ENCODE measurements at regions not wholly inside any gene's neighbourhood (a gene's known extent, or its start where the extent isn't known, plus 50 kb on each side); places are given as distances from the start of the nearest gene placed in this dataset.

DNA sequence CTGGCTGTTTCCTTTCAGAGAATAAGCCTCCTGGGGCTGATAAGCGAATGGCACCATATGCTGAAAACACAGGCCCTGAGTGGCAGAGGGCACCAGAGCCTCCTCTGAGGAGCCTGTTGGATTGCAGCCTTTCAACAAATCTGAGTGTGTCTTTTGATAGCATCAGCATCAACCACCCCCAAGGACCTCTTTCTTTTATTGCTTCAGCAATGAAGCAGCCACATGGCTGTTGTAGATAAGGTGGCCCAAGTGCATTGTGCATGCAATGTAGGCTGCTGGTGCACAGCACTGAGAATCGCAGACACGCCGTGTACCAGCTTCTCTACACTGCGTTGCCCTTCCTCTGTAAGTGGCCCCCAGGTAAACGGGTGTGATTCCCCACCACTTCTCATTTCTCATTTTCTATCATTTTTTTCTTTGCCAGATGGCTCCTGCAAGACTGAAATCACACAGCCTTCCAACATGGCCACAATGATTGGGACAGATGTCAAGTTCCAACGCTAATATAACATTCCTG is 191.7 kb downstream of the DAD1 start:
- Histone ChIP-seq H4K20me1 (no peaks in the 10 kb centered on the region), H3K4me3 (no peak overlapping the region), H3K9ac (no peak overlapping the region), H3K4me2 (no peak overlapping the region), H3K36me3 (no peaks in the 10 kb centered on the region), H3K27ac (no peak overlapping the region), H3K9me3 (no peaks in the 10 kb centered on the region), H3K27me3 (no peaks in the 10 kb centered on the region), H3K4me1 (peaks cover 19% of the 10 kb centered on the region)
- TF ChIP-seq Cebpa-rat (IDR thresholded peaks at IDR 0.05), result no peak

DNA sequence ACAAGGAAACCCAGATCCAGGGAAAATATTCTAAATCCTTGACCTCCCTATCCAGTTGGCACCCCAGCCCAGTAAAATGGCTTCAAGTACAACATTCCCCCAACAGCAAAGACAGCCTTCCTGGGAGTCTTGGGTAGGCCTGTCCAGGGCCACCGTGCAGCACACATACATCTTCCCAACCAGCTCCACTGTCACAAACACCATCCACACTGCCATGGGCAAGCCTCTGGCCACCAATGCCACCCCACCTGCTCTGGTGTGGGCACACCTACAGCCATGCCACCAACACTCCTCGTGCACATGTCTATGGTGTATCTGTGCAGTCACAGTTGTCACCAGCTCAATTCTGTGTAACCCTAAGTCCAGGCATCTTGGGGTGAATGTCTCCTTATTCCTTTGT is 193.2 kb downstream of the DAD1 start:
- no peak overlapping the region for H3K4me3 ChIP-seq
- TF ChIP-seq Cebpa-rat (IDR thresholded peaks at IDR 0.05), result no peak
- H3K4me2 ChIP-seq, result no peak overlapping the region
- no peaks in the 10 kb centered on the region for H3K9me3 ChIP-seq
- H3K27ac ChIP-seq, result no peak overlapping the region
- H3K36me3 ChIP-seq, result no peaks in the 10 kb centered on the region
- no peak overlapping the region for H3K9ac ChIP-seq
- no peaks in the 10 kb centered on the region for H4K20me1 ChIP-seq
- no peaks in the 10 kb centered on the region for H3K27me3 ChIP-seq
- peaks cover 32% of the 10 kb centered on the region for H3K4me1 ChIP-seq

DNA sequence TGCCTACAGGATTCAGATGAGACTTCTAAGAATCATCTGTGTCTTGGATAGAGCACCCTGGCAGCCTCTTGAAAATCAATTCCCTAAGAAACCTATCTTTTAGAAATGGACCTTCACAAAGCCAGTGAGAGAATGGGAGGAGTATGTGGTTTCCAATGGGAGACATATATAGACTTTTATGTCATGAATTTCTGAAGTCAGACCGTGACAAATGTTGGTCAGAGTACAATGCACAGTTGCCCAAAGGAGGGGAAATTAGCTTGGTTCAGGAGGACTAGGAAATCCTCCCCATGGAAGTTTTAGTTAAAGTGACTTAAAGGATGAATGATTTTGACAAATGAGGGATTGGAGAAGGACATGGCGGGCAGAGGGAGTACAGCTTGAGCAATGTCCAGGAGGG is 194.4 kb downstream of the DAD1 start:
- Histone ChIP-seq H3K4me1 (peaks cover 40% of the 10 kb centered on the region), H3K36me3 (no peaks in the 10 kb centered on the region), H3K9me3 (no peaks in the 10 kb centered on the region), H3K27me3 (0 out of 2 replicates have a peak, but pooled peaks cover 4% of the 10 kb centered on the region), H3K9ac (no peak overlapping the region), H3K4me3 (no peak overlapping the region), H3K4me2 (no peak overlapping the region), H4K20me1 (no peaks in the 10 kb centered on the region), H3K27ac (no peak overlapping the region)
- TF ChIP-seq Cebpa-rat (IDR thresholded peaks at IDR 0.05), result no peak

DNA sequence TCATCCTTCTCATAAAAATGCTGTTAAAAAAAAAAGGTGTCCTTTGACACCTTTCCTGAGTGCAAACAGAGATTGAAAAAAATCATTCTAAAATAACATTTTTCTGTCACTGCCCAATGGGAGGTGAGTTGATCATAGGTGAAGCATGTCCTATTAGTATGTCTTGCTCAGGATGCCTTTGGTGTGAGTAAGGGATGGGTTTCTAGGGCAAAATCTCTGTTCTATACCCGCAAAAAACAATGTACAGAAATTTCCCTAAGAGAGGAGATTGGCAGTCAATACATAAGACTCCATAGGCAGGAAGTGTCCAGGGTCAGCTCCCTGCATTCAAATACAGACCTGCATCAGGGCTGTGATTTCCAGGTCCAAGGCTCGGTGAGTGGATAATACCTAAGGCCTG is 195.2 kb downstream of the DAD1 start:
- no peaks in the 10 kb centered on the region for H4K20me1 ChIP-seq
- no peak overlapping the region for H3K9ac ChIP-seq
- no peaks in the 10 kb centered on the region for H3K36me3 ChIP-seq
- 0 out of 2 replicates have a peak, but pooled peaks cover 7% of the 10 kb centered on the region for H3K27me3 ChIP-seq
- no peak for TF ChIP-seq Cebpa-rat (IDR thresholded peaks at IDR 0.05)
- H3K9me3 ChIP-seq, result no peaks in the 10 kb centered on the region
- H3K4me1 ChIP-seq, result peaks cover 48% of the 10 kb centered on the region
- H3K27ac ChIP-seq, result no peak overlapping the region
- peak overlapping the region; percentile 57; the same call in 1 of the 2 replicates for H3K4me2 ChIP-seq
- no peak overlapping the region for H3K4me3 ChIP-seq

DNA sequence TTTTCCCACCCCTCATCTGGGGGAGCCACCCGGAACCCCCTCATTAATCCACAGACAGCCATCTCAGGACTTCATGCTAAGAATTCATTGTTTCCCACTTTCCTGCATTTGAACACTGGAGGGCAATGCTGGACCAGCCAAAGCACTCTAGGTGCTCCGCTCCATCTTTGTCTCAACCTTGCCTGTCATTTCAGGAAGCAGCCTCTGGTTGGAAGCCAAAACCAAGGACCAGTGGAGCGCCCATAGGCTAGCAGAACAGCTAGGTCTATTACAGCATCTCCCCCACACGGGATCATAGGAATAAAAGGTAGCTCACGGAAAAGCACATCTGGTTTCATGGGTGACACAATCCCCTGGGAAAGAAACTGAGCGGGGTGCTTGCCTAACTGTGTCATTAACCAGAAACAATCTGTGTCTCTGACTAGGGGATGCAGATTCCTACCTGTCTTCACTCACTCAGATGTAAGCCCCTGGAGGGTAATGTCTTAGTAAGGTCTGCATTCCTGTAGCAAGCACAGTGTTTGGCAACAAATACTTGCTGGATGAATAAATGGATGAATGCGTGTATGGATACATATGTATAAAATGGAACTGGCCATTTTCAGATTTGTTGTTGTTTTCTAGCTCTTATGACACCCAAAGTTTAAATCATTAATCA is 197.0 kb downstream of the DAD1 start:
- H3K4me2 ChIP-seq, result peak overlapping the region; percentile 57
- no peak overlapping the region for H3K27ac ChIP-seq
- no peaks in the 10 kb centered on the region for H3K9me3 ChIP-seq
- no peak overlapping the region for H3K9ac ChIP-seq
- TF ChIP-seq Cebpa-rat (IDR thresholded peaks at IDR 0.05), result no peak
- H4K20me1 ChIP-seq, result no peaks in the 10 kb centered on the region
- H3K36me3 ChIP-seq, result no peaks in the 10 kb centered on the region
- H3K4me1 ChIP-seq, result peaks cover 63% of the 10 kb centered on the region
- no peak overlapping the region for H3K4me3 ChIP-seq
- H3K27me3 ChIP-seq, result 0 out of 2 replicates have a peak, but pooled peaks cover 7% of the 10 kb centered on the region

DNA sequence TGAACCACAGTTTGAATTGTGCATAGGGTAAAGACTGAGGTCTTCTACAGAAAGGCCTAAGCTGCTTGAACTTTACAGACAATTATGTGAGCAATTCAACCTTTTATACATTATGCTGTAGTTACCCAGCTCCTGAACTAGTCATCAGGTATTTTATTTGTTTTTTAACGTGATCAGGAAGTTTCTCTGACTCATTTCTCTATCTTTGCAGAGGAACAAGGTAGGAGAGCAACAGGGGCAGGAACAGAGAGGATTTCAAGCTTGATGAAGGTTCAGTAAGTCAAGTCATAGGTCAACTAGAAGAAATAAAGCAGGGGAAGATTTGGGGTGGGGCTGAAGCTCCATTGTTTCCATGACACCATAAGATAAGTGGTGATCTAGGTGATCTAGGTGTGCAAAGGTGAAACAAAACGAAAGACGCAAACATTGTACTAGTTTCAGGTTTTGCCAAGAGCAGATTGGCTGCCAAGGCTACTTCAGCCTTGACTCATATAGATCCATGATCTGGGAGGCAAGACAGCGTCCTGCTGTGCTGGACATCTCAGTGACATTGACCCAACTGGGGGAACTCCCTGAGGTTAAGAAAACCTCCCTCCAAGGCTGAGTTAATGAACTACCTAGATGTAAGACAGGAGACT is 198.1 kb downstream of the DAD1 start:
- H3K4me2 ChIP-seq, result peak overlapping the region; percentile 57
- no peak overlapping the region for H3K4me3 ChIP-seq
- no peak overlapping the region for H3K9ac ChIP-seq
- no peak for TF ChIP-seq Cebpa-rat (IDR thresholded peaks at IDR 0.05)
- H3K27me3 ChIP-seq, result 0 out of 2 replicates have a peak, but pooled peaks cover 7% of the 10 kb centered on the region
- no peaks in the 10 kb centered on the region for H3K36me3 ChIP-seq
- H4K20me1 ChIP-seq, result no peaks in the 10 kb centered on the region
- H3K4me1 ChIP-seq, result peaks cover 67% of the 10 kb centered on the region
- no peak overlapping the region for H3K27ac ChIP-seq
- H3K9me3 ChIP-seq, result no peaks in the 10 kb centered on the region

DNA sequence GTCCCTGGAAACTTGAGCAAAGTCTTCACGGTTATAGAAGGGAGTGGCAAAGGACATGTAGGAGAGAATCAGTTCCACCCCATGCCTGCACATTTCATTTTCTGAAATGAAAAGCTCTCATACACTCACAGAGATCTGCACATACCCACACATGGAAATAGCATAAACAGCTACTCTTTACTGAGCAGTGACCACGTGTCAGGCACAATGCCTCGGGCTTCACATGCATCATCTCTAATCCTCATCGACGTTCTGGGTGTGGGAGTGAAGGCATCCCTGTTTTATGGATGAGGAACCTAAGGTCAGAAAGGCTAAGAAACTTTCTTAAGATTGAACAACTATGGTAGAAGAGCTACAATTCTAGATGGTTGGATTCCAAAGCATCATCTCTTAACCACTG is 198.8 kb downstream of the DAD1 start:
- TF ChIP-seq Cebpa-rat (IDR thresholded peaks at IDR 0.05), result no peak
- no peaks in the 10 kb centered on the region for H4K20me1 ChIP-seq
- H3K27ac ChIP-seq, result no peak overlapping the region
- H3K4me2 ChIP-seq, result peak overlapping the region; percentile 22; the same call in 1 of the 2 replicates
- H3K4me1 ChIP-seq, result peaks cover 75% of the 10 kb centered on the region
- H3K36me3 ChIP-seq, result no peaks in the 10 kb centered on the region
- no peaks in the 10 kb centered on the region for H3K9me3 ChIP-seq
- no peak overlapping the region for H3K9ac ChIP-seq
- H3K4me3 ChIP-seq, result no peak overlapping the region
- 0 out of 2 replicates have a peak, but pooled peaks cover 7% of the 10 kb centered on the region for H3K27me3 ChIP-seq

DNA sequence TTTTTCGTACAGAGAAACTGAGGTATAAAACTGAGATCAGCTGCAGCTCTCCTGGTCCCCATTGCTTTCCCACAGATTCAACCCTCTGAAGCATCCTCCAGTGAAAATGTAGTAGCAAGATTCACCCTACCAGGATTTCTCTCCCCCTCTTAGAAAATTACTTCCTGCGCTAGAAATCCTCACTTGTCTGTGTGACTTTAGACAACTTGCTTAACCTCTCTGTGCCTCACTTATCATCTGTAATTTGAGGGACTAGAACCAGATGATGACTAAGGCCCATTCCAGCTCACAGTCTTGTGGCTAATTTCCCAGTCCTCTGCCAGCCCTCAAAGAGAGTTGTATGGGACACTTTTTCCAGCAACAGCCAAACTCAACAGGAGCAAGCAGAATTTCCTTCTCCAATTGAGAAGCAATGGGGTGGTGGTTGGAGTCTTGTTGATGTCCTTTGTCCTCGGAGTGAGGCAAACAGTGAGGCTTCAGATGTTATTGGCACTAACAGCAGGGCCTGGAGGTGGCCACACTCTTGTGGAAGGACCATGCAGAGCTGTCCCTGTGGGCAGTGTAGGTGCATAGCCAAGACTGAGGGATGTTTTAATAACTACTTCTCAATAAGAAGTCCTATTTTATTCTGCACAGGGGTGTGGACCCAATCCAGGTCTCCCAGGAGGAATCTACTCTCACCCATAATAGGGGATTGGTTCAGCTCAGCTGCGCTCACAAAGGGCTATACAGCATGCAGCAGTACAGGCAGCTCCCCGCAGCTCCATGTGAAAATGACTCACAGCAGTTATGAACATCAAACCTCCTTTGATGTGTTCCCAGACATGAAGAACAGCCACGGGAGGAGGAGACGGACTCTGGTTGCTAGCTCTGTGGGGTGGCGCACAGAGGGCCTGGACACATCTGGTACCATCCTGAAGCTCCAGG is 200.1 kb downstream of the DAD1 start:
- Histone ChIP-seq H4K20me1 (no peaks in the 10 kb centered on the region), H3K27ac (no peak overlapping the region), H3K9ac (no peak overlapping the region), H3K4me1 (peaks cover 76% of the 10 kb centered on the region), H3K4me3 (no peak overlapping the region), H3K4me2 (peak overlapping the region; percentile 83), H3K27me3 (0 out of 2 replicates have a peak, but pooled peaks cover 7% of the 10 kb centered on the region), H3K9me3 (no peaks in the 10 kb centered on the region), H3K36me3 (no peaks in the 10 kb centered on the region)
- no peak for TF ChIP-seq Cebpa-rat (IDR thresholded peaks at IDR 0.05)

DNA sequence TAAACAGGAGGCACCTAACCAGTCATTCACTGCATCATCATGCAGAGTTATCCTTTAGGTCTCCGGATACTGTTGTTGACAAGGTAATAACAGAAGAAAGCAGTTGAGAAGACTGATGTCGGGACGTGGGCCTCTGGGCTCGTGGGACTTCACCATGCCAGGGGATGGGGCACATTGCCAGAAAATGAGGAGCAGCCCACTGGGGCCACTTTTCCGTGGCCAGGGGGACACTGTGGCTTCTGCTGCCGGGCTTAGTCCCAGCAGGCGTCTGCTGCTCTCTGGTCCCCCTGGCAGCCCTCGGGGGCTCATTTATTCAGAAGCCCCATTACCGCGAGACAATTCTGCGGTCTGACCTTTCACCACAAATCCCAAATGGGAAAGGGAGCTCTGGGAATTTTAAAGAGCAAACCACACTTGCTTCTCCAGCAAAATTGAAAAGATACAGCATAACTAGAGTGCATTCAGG is 201.2 kb downstream of the DAD1 start:
- no peak for TF ChIP-seq Cebpa-rat (IDR thresholded peaks at IDR 0.05)
- H3K9ac ChIP-seq, result 0 out of 2 replicates have a peak overlapping the region, but pooled peaks have one; percentile 29
- peak overlapping the region; percentile 54 for H3K4me3 ChIP-seq
- H3K4me2 ChIP-seq, result peak overlapping the region; percentile 83
- no peak overlapping the region for H3K27ac ChIP-seq
- 0 out of 2 replicates have a peak, but pooled peaks cover 7% of the 10 kb centered on the region for H3K27me3 ChIP-seq
- peaks cover 65% of the 10 kb centered on the region for H3K4me1 ChIP-seq
- no peaks in the 10 kb centered on the region for H4K20me1 ChIP-seq
- no peaks in the 10 kb centered on the region for H3K36me3 ChIP-seq
- H3K9me3 ChIP-seq, result no peaks in the 10 kb centered on the region

Measured in BLaER1 (cell line).